Bone marrow (tissue), 2 donors: ENCODE measurements at regions not wholly inside any gene's neighbourhood (a gene's known extent, or its start where the extent isn't known, plus 50 kb on each side); places are given as distances from the start of the nearest gene placed in this dataset.

Source experiments
- DNase-seq, 2 donors: peaks; one replicate each; lab custom pipeline; 2025; lab: John Stamatoyannopoulos, UW

GRCh38 chr13:80126389-80127068 is 214.4 kb downstream of the SPRY2 start:
- no peak for DNase-seq

- no peak for DNase-seq
These were observed 217.0 kb downstream of the SPRY2 start for GRCh38 chr13:80123945-80124344.

- no peak for DNase-seq
These were observed 219.9 kb downstream of the SPRY2 start for GRCh38 chr13:80121038-80121437.

- DNase-seq, result no peak
These were observed 222.4 kb downstream of the SPRY2 start for GRCh38 chr13:80118506-80118905.

- DNase-seq, result no peak
These were observed 222.8 kb downstream of the SPRY2 start for GRCh38 chr13:80118099-80118498.

- no peak for DNase-seq
These were observed 223.4 kb downstream of the SPRY2 start for GRCh38 chr13:80117515-80117914.

GRCh38 chr13:80116107-80116506 is 224.8 kb downstream of the SPRY2 start:
- DNase-seq, result no peak

- DNase-seq, result no peak
These were observed 225.3 kb downstream of the SPRY2 start for GRCh38 chr13:80115616-80116015.

GRCh38 chr13:80113714-80114454 is 227.0 kb downstream of the SPRY2 start:
- no peak for DNase-seq

- no peak for DNase-seq
These were observed 231.6 kb downstream of the SPRY2 start for GRCh38 chr13:80109303-80109702.

GRCh38 chr13:80105350-80105749 is 235.6 kb downstream of the SPRY2 start:
- DNase-seq, result no peak

GRCh38 chr13:80101040-80101439 is 239.9 kb downstream of the SPRY2 start:
- no peak for DNase-seq

GRCh38 chr13:80100636-80101035 is 240.3 kb downstream of the SPRY2 start:
- no peak for DNase-seq

GRCh38 chr13:80097561-80097960 is 243.4 kb downstream of the SPRY2 start:
- no peak for DNase-seq

- no peak for DNase-seq
These were observed 244.5 kb downstream of the SPRY2 start for GRCh38 chr13:80096383-80096782.

- DNase-seq, result no peak
These were observed 246.4 kb downstream of the SPRY2 start for GRCh38 chr13:80094526-80094925.

- no peak for DNase-seq
These were observed 247.0 kb downstream of the SPRY2 start for GRCh38 chr13:80093888-80094287.

- no peak for DNase-seq
These were observed 254.6 kb downstream of the SPRY2 start for GRCh38 chr13:80086304-80086721.

- no peak for DNase-seq
These were observed 256.9 kb downstream of the SPRY2 start for GRCh38 chr13:80083853-80084676.

- DNase-seq, result no peak
These were observed 257.7 kb downstream of the SPRY2 start for GRCh38 chr13:80083081-80083852.

- DNase-seq, result no peak
These were observed 258.4 kb downstream of the SPRY2 start for GRCh38 chr13:80082396-80083080.
